ENCODE measurements at regions not wholly inside any gene's neighbourhood (a gene's known extent, or its start where the extent isn't known, plus 50 kb on each side); places are given as distances from the start of the nearest gene placed in this dataset.

- TF ChIP-seq RAD21 (IDR thresholded peaks at IDR 0.05; ENCODE audit: low read depth) (no peak), YY1 (IDR thresholded peaks at IDR 0.05; ENCODE audit: extremely low read depth, insufficient replicate concordance, low read depth, low read length) (no peak), POLR2A (IDR thresholded peaks at IDR 0.05; ENCODE audit: borderline replicate concordance, extremely low read depth, insufficient read depth, insufficient read length) (no peak)
Measured at GRCh38 chr20:6184086-6184485, 61.3 kb upstream of the FERMT1 start.

Measured in HCT116 (cell line).